Activated CD4-positive, alpha-beta T cell treated with anti-CD3 and anti-CD28 coated beads, Interleukin-2, amount 50 U/mL, for 16 hours (primary cell): ENCODE measurements at regions not wholly inside any gene's neighbourhood (a gene's known extent, or its start where the extent isn't known, plus 50 kb on each side); places are given as distances from the start of the nearest gene placed in this dataset.

Experiments
- DNase-seq: peaks from one replicate; pipeline ENCODE4 v3.0.0-alpha.2; 2020

DNA sequence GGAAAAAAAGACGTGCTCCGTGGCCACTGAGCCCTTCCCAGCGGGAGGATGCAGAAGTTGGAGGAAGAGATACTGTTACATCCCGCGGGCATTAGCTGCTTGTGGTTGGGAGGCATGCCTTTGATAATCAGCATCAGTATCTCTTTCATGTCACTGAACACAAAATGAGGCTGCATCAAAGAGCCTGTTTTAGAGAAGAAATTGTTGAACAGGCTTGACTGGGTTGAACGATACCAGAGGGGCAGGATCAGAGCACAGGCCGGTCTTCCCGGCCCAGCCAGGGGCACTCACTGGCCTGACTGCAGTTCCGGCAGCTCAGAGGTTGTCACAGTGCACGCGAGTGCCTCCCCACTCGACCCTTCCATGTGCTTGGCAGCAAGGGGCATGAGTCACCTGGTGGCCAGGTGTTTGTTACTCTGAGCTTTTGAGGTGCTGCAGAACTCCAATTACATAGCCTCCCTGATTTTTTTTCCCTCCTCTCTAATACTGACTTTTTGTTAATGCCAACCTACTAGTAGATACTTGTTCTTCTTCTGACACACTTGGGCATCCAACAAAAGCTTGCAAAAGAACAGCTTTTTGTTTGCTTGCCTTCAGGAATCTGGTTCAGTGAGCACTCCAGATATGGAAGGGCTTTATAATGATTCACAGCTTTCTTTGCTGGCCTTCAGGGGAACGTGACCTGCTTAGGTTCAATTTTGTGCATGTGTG is 121.6 kb downstream of the VAPA start:
- DNase-seq = no peak

DNA sequence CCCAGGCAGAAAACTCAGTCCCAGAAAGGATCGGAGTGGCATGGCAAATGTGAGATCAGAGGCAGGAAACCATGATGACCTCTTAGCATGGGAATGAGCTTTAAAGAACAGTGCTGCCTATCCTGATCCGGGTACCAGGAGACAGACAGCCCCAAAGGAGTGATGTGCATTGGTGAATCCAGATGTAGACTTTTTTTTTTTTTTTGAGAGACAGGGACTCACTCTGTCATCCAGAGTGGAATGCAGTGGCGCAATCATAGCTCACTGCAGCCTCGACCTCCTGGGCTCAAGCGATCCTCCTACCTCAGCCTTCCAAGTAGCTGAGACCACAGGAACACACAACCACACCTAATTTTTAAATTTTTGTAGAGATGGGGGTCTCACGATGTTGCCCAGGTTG is 122.7 kb downstream of the VAPA start:
- no peak for DNase-seq

DNA sequence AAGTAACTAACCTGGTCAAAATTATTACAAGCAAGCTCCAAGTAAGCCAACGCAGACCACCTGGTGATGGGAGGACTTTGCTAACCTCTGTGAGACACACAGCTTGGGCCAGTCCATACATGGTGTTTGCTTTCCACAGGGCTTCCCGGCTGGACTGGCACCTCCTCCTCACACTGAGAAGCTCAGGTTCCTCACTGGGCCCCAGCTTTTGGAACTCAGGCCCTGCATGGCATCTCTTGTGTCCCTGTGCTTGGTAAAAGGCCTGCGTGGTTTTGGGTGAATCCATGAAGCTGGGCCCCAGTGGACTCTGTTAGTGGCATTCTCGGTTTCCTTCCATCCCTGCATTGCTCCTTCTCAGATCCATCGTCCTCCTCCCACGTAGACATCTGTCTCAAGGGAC is 123.4 kb downstream of the VAPA start:
- DNase-seq = no peak

DNA sequence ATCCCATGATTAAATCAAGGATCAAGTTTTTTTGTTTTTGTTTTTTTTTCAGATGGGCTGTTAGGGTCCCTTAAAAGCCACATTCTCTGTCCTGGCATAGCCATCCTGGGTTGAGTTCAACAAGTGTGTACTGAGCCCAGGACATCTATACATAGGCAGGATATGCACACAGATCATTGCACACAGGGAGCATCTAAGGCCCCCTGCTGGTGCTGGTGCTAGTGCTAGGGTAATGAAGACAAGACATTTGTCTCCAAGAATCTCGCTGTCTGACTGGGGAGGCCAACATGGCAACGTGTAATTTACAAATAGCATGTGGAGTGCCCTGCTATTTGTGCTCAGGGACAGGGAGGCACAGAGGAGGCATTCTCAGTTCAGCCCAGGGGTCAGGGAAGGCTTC is 124.5 kb downstream of the VAPA start:
- DNase-seq = no peak

DNA sequence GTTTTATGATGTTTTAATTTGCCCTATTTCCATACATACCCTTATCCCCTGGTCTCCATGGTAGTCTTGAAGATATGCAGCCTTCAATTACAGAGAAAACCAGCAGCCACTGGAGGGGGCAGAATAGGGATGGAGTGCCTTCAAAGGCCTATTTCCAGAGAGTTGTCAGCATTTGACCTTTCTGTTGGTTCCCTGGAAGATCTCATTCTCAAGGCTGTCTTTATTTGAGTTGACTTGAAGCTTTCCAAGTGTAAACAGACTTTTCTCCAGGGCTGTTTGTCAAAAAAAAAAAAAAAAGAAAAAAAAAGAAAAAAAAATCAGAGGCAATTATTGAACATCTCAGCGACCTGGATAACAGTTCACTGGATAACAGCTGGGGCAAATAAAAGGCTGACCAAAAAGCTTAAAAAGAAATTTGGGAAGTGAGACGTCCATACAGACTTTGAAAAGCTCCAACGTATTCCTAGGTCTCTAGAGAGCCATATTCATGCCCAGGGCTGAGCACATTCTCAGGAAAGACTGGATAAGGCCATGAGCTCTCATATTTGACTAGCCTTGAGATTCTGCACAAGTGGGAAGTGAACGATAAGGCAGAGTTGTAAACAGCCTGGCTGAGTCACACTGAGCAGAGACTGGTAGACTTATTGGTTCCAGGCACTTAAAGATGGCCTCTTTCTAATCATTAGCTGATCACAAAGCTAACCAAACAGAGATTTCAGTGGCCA is 126.6 kb downstream of the VAPA start:
- no peak for DNase-seq

DNA sequence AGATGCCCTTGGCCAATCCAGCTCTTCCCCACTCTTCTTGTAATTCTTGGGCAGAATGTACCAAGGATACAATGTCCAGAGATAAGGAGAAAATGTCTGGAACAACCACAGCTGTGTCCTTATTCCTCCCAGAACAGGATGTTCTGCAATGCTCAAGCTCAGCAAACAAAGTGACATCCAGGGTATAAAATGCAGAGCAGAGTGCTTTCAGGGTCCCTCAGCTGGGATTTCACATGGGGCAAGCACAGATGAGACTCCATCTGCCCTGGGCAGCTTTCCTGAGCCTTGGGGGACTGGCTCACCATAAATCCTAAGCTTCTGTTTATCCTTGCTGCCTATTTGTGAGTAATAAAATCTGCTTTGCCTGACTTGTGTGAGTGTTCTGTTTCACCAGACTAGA is 127.4 kb downstream of the VAPA start:
- no peak for DNase-seq

DNA sequence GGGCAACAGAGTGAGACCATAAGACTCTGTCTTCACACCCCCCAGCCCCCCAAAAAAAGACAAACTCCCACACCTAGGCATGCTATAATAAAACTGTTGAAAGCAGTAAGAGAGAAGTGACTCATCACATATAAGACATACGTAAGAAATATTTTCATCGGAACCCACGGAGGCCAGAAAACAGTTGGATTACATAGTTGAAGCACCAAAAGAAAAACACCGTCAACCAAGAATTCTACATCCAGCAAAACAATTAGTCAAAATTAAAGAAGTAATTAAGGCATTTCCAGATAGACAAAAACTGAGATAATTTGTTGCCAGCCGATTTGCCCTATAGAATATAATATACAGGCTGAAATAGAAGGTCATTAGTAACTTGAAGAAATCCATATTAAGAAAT is 128.7 kb downstream of the VAPA start:
- no peak for DNase-seq

DNA sequence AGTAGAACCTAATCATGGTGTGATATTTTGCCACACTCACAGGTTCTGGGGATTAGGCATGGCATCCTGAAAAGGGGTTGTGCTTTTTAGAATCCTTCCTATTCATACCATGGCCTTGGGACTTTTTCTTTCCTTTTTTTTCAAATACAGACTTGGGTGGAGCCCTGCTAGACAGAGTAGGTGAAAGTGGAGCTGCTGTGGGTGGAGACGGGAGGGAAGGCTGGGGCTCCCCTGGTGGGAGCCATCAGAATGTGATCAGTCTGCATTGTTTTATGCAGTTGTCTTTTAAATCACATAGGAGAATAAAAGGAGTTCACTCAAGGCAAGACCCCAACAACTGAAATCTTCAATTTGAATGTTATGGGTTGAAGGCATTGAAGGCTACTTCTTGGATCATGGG is 130.2 kb downstream of the VAPA start:
- DNase-seq = no peak

DNA sequence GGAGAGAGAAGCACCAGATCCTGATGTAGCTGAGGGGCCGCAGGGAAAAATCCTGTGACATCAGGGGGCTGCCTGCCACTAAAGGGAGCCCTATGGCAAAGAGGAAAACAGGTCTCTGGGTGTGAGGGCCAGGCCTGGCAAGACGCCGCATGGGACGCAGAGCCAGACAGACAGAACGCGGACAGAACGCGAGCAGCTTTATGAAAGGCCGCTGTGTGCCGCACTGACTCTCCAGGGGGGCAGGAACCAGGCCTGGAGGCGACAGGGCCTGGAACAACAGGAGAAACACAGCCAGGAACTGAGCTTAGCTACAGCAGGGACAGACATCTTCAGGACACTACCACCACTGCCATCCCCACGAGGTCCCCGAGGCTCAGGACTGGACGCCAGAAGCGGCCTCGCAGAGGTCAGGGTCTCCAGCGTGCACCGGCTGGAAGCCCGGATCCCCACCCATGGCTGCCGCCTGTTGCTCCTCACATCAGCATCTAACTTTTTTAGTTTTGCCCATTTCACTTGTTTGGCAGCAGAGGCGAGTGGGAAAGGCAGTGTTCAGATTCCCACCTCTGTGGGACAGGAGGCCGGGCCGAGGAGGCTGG is 131.6 kb downstream of the VAPA start:
- no peak for DNase-seq

DNA sequence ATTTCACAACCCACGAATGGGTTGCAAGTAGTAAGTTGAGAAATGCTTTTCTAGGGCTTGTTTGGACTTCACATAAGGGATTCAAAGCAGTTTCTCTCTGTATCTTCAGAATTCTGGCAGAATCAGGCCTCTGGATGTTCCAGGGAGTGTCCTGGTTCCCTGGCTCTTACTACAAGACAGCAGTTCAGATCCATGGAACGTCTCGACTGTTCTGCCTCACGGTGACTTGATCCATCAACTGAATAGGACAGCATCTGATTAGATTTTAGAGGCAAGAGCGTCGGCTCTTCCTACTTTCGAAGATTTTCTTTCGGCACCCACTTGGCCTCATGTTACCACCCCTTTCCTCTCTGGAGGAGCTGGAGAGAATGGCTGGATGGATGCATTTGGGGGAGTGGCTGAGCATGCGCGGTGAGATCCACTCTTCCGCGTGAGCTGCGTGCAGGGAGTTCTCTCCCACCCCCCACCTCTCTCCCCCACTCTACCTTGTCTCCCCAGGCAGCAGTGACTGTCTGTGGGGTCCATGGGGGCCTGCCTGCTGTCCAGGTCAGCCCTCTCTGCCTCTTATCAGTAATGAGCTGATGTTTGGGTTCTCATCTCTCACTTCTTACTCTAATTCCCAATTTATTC is 132.5 kb downstream of the VAPA start:
- DNase-seq = no peak

DNA sequence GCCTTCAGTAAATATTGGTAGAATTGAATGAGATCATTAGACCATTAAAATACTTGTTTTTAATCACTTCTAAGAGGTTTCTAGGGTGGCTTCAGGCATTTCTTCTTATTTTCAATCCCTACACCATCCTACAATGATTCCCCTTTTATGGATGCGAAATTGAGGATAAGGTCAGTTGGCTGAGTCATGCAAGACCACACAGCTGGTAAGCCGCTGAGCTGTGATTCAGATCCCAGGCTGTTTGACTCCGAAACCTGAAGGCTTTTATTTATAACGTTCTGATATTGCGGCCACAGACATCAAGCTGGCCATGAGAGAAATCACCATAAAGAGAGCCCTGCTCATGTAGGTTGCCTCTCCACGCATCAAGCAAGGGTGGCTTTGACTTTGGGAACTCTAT is 133.4 kb downstream of the VAPA start:
- no peak for DNase-seq

DNA sequence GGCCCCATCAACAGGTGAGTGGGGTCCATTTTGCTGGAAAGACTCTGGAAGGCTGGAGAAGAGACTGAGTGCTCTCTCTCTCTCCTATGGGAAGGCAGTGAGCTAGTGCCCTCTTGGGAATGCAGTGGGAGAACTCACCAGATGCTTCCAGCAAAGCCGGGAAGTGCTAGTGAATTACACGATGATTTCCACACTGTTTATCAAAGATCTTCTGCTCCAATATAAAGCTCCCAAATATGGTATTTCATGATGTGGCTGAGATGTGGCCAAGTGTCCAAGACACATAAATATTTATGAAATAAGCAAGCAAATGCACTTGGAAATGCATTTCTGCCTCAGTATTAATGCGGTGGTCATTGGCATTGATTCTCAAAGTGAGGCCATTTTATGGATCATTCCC is 135.9 kb downstream of the VAPA start:
- DNase-seq = no peak

DNA sequence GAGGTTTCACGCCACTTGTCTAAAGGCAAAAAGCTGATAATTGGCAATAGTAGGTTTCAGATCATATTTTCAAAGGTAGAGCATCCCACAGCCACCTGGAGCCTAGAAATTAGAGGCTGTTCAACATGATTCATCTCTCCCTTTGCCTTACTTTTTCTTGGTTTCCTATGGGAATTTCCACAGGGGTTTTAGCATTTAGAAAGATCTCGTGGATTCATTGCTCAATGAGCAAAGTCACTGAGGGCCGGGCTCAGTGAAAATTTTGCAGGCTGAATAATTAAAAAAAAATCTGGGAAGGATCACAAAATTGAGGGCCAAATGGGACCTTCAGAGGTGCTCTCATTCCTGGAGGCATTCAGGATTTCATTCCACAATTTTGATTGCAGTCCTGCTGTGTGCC is 137.1 kb downstream of the VAPA start:
- DNase-seq = no peak

DNA sequence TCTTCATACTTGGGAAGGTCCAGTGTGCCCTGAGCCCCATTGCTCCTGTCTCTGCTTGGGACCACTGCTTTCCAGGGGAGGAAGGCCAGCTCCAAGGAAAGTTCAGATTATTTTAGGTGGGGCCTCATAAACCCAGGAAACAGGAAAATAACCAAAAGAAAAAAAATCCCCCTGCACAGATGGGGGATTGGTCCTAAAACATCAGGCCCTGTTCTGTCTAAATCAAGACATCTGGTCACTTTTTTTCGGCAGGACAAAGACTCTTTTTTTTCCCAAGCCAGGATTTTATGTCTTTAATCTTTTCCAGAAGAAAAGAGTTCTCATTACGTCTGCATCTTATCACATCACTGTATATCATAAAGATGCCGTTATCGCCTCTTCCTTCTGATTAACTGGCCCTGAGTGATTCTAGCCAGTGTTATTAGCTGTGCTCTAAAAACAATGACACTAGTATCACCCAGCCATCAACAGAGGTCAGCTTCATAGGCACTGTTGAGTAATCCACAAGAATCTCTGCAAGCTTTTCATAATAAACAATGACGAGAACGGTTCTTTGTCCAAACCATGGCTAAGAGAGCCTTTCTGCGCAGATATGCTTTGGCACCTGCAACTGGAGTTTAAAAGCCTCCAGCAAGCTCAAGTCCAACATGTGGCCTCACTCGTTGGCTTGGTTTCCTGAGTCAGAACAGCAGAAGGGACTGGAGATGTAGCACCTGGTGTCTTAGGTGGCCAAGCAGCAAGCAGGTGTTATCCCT is 138.2 kb downstream of the VAPA start:
- DNase-seq = no peak

DNA sequence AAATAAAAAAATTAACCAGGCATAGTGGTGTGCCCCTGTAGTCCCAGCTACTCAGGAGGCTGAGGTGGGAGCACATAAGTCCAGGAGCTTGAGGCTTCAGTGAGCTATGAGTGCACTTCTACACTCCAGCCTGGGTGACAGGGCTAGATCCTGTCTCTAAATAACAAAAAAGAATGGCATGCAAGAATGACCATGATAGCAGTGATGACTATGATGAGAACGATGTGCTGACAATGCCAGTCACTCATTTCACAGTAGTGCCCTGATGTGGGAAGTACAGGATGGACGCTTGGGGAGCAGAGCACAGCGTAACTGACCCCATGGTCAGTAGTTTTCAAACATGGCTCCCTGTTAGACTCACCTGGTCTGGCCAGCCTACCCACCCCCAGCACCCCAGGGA is 139.1 kb downstream of the VAPA start:
- no peak for DNase-seq

DNA sequence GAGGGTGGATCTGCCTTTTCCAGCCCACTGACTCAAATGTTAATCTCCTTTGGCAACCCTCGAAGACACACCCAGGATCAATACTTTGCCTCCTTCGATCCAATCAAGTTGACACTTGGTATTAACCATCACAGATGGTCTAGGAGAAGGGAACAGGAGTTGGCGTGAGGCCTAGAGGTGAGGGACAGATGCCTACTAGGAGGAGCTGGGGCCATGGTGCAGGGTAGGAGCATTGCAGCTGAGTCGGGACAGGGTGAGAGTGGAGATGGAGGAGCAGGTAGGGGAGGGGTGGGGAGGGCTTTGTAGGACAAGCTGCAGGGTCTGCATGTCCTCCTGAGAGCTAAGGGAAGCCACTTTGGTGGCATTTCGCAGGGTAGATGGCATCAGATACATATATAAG is 140.0 kb downstream of the VAPA start:
- no peak for DNase-seq

DNA sequence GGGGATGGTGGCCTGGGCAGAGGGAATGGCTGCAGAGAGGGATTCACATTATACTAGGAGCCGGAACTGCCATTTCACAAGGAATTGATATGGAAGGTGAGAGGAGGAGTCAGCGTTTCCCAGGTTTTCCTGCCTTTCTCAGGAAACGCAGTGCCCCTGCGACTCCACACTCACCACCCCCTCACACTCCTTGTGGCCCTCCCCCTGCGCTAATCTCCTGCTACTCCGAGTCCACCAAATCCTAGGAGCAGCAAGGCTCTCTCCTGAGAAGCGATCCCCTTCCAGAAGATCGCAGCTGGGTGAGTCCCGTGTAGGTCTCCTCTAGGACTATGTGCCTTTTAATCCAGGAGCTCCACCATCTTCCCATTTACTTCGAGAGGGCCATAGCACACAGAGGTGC is 140.6 kb downstream of the VAPA start:
- DNase-seq = no peak

DNA sequence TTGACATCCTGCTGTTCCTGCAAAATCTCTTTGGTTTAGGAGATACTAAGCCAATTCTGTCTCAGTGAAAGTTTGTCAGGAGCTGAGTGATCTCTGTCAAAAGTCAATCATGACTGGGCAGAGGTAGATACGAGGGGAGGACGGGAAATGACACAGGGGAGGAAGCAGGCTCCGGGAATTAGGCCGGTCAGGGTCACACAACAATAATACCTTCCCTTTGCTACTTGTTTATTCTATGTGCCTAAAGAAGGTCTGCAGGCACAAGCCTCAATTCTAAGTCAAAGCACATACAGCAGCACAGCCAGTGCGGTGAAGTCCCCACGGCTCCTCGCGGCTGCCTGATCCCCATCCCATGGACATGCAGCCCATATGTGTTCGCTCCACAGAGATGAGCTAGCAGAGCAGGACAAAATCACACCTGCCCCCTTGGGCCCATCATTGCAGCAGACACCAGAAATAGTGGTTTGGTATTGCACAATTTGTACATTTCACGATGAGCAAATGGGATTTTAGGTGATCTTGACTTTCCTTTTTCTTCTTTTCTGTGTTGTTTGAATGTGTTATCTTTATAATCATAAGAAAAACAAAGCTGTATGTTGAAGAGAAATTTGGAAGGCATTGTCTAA is 141.4 kb downstream of the VAPA start:
- DNase-seq = no peak

DNA sequence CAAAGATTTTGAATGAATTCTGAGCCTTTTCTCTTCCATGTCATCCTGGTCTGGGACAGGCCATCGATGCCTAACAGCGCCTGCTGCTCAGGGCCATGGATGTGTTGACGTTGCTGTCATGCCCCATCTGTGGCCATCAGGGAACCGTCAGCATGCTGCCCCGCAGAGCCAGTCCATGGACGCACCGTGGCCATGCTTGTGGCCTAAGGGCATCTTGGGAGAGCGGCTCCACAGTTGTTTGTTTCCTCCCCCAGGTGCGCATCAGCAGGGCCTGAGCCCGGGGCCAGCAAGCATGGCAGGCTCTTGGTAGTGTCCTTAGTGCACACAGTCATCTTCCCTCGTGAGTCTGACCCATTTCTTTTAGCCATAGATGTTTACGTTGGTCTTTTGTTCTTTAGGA is 142.7 kb downstream of the VAPA start:
- DNase-seq = no peak

DNA sequence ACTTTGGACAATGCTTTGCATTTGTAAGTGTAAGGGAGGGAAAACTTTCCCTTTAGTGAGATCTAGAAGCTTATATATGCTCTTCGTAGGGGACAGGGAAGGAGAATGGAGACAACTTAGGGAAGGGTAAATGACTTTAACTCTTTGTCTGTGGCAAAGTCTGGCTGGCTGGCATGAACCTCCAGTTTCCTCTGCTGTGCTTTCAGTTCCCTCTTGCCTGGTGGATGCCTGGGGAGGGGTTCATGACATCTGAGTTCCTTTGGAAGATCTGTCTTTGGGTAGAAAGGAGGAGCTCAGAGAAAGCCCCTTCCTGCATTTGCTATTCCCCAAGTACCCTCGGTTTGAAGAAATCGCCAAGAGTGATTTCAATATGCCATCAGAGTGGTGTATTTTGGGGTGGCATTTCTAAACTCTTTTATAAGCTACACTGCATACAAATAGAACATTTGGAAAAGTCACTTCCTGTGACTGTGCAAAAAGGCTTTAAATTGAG is 143.6 kb downstream of the VAPA start:
- no peak for DNase-seq

DNA sequence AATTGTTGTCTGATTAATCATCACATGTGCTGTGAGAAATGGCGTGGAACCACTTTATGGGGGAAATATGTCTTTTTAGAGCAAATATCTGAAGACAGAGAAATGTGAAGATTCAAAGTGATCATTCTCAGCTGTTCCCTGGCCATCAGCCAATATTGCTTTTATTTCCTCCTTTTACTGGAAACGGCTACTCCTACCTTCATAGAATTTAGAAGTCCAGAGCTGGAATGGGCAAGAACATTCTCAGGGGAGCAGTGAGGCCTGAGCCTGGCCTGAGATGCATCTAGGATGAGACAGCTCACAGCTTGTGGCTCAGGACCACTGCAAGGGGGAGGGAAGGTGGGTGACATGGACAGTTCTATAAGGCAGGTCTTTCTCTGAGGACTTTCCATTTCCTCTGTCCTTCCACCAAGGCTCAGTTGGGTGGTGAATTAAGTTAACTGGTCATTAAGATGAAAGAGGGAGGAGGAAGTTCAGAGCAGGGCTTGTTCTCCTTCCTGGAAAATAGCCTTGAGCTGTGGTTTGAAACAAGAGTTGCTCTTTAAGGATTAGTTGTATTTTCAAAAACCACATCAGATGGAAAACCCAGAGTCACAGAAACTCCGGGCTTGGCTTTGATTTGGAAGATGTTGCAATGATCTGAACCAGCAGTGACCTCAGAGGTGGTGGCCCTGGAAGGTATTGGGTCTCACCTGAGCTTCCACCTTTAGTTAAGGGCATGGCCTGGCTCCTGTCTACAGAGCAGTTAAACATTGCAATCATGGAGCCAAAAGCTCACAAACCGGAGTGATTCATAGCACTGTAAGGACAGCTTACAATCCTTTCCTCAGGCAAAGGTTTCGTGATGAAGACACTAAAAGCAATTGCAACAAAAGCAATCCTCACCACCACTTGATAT is 144.3 kb downstream of the VAPA start:
- no peak for DNase-seq
